ENCODE measurements at regions not wholly inside any gene's neighbourhood (a gene's known extent, or its start where the extent isn't known, plus 50 kb on each side); places are given as distances from the start of the nearest gene placed in this dataset.

GRCh38 chr6:78462728-78463127 is 404.6 kb upstream of the IRAK1BP1 start:
- no peak overlapping the region for H3K4me3 ChIP-seq (ENCODE audit: low read depth, low read length)
- no peak for TF ChIP-seq CTCF (IDR thresholded peaks at IDR 0.05; ENCODE audit: borderline replicate concordance, insufficient read depth, low read depth, low read length)

- TF ChIP-seq CTCF (IDR thresholded peaks at IDR 0.05; ENCODE audit: borderline replicate concordance, insufficient read depth, low read depth, low read length) = no peak
- no peak overlapping the region for H3K4me3 ChIP-seq (ENCODE audit: low read depth, low read length)
Observed at GRCh38 chr6:78465059-78465634, 402.2 kb upstream of the IRAK1BP1 start.

GRCh38 chr6:78476561-78476960 is 390.8 kb upstream of the IRAK1BP1 start:
- TF ChIP-seq CTCF (IDR thresholded peaks at IDR 0.05; ENCODE audit: borderline replicate concordance, insufficient read depth, low read depth, low read length) = no peak
- H3K4me3 ChIP-seq (ENCODE audit: low read depth, low read length) = no peak overlapping the region

GRCh38 chr6:78482801-78483552 is 384.4 kb upstream of the IRAK1BP1 start:
- no peak for TF ChIP-seq CTCF (IDR thresholded peaks at IDR 0.05; ENCODE audit: borderline replicate concordance, insufficient read depth, low read depth, low read length)
- H3K4me3 ChIP-seq (ENCODE audit: low read depth, low read length) = no peak overlapping the region

- no peak for TF ChIP-seq CTCF (IDR thresholded peaks at IDR 0.05; ENCODE audit: borderline replicate concordance, insufficient read depth, low read depth, low read length)
- no peak overlapping the region for H3K4me3 ChIP-seq (ENCODE audit: low read depth, low read length)
Observed at GRCh38 chr6:78483553-78484197, 383.7 kb upstream of the IRAK1BP1 start.

- no peak for TF ChIP-seq CTCF (IDR thresholded peaks at IDR 0.05; ENCODE audit: borderline replicate concordance, insufficient read depth, low read depth, low read length)
- H3K4me3 ChIP-seq (ENCODE audit: low read depth, low read length) = no peak overlapping the region
Observed at GRCh38 chr6:78484198-78485064, 382.9 kb upstream of the IRAK1BP1 start.
